ENCODE measurements at regions not wholly inside any gene's neighbourhood (a gene's known extent, or its start where the extent isn't known, plus 50 kb on each side); places are given as distances from the start of the nearest gene placed in this dataset.

DNA sequence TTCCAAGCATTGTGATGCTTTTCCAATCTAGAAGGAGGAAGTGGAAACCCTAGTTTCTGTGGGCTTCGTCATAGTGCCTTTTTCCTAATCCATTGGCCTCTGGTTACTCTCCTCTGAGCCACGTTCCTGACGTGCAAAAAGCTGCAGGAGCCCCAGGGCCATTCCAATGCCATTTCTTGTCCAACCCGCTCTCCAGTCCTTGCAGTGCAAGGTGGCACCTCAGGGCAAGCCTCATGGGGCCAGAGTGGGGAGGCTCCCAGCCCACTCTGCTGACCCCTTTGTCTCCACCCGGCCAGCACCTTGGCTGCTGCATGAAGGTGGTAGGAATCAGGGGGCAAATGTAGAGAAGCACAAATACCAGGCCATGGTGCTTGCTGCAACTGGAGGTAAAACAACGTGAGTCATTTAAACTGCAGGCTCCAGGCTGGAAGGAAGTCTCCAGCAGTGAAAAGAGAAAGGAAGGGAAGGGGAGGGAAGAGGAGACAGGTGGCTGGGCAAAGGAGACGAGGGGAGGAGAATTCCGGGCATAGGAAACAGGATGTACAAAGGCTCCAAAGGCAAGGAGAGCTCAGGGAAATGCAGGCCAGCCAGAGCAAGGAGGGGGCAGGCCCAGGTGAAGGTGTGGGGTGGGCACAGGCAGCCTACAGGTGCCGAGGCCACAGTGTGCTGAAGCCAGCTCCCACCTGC lies 168.2 kb upstream of the TNRC6C start:
- TF ChIP-seq MAX (IDR thresholded peaks at IDR 0.05): no peak
- no peak for TF ChIP-seq TAF1 (IDR thresholded peaks at IDR 0.05; ENCODE audit: low read depth)
- TF ChIP-seq YY1 (IDR thresholded peaks at IDR 0.05; ENCODE audit: low read depth): no peak
- no peak for TF ChIP-seq CEBPB (IDR thresholded peaks at IDR 0.05)
- TF ChIP-seq EP300 (IDR thresholded peaks at IDR 0.05; ENCODE audit: borderline replicate concordance): no peak
- TF ChIP-seq RAD21 (IDR thresholded peaks at IDR 0.05; ENCODE audit: low read depth): no peak
- no peak for TF ChIP-seq TEAD4 (IDR thresholded peaks at IDR 0.05)
- TF ChIP-seq USF1 (IDR thresholded peaks at IDR 0.05): no peak
- TF ChIP-seq EGR1 (IDR thresholded peaks at IDR 0.05): no peak
- TF ChIP-seq REST (IDR thresholded peaks at IDR 0.05; ENCODE audit: low read depth): no peak
- TF ChIP-seq ZBTB7A (IDR thresholded peaks at IDR 0.05; ENCODE audit: low read depth): no peak
- TF ChIP-seq TCF12 (IDR thresholded peaks at IDR 0.05; ENCODE audit: low read depth): no peak
- no peak for TF ChIP-seq CREB1 (IDR thresholded peaks at IDR 0.05; ENCODE audit: low read depth)
- TF ChIP-seq FOXM1 (IDR thresholded peaks at IDR 0.05; ENCODE audit: borderline replicate concordance, low read depth): no peak

All from Ishikawa (cell line).